ENCODE measurements at regions not wholly inside any gene's neighbourhood (a gene's known extent, or its start where the extent isn't known, plus 50 kb on each side); places are given as distances from the start of the nearest gene placed in this dataset.

DNA sequence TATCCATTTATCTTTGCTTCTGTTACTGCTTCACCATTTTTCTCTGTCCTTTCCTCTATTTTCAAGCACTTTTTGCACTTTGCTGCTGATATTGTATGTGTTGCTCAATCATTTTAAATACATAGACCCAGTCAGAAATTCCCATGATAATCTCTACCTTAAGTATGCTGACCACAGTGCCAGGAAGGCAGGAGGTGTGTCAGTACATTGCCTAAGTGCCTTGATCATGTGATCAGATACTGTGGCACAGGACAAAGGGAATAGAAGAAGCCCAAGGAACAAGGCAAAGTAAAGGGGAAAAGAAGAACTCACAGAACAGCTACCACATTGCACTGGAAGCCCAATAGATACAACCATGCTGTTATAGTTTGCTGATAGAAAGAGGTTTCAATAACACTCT lies 53.7 kb upstream of the CD36 start:
- Histone ChIP-seq H3K9me3 (no peaks in the 10 kb centered on the region), H3K36me3 (no peaks in the 10 kb centered on the region), H3K4me1 (ENCODE audit: insufficient read depth) (no peaks in the 10 kb centered on the region), H3K4me3 (no peak overlapping the region), H3K27ac (no peak overlapping the region), H3K27me3 (no peaks in the 10 kb centered on the region)
- intact Hi-C loops (cut with DNase I) = no loop called here
- DNase-seq = no peak
- TF ChIP-seq CTCF (IDR thresholded peaks at IDR 0.05) (no peak), POLR2A (IDR thresholded peaks at IDR 0.05) (no peak), EP300 (IDR thresholded peaks at IDR 0.05) (no peak)

GRCh38 chr7:80587538-80587937 lies 50.9 kb upstream of the CD36 start:
- H3K9me3 ChIP-seq = no peaks in the 10 kb centered on the region
- H3K27ac ChIP-seq = no peak overlapping the region
- intact Hi-C loops (cut with DNase I) = no loop called here
- H3K4me3 ChIP-seq = no peak overlapping the region
- no peaks in the 10 kb centered on the region for H3K4me1 ChIP-seq (ENCODE audit: insufficient read depth)
- H3K36me3 ChIP-seq = no peaks in the 10 kb centered on the region
- 75 to 82% (median 78%) methylated on average over 1 of the region's 1 CpG for WGBS, 3 donors
- no peak for DNase-seq
- no peaks in the 10 kb centered on the region for H3K27me3 ChIP-seq
- no peak for TF ChIP-seq EP300 (IDR thresholded peaks at IDR 0.05)
- no peak for TF ChIP-seq CTCF (IDR thresholded peaks at IDR 0.05)
- TF ChIP-seq POLR2A (IDR thresholded peaks at IDR 0.05) = no peak

GRCh38 chr7:80588591-80588990 lies 49.9 kb upstream of the CD36 start:
- Histone ChIP-seq H3K36me3 (no peaks in the 10 kb centered on the region), H3K27me3 (no peaks in the 10 kb centered on the region), H3K4me3 (no peak overlapping the region), H3K9me3 (no peaks in the 10 kb centered on the region), H3K27ac (no peak overlapping the region), H3K4me1 (ENCODE audit: insufficient read depth) (no peaks in the 10 kb centered on the region)
- no peak for DNase-seq
- WGBS, 3 donors = 93 to 97% (median 96%) methylated on average over 3 of the region's 3 CpGs
- TF ChIP-seq EP300 (IDR thresholded peaks at IDR 0.05) (no peak), CTCF (IDR thresholded peaks at IDR 0.05) (no peak), POLR2A (IDR thresholded peaks at IDR 0.05) (no peak)
- intact Hi-C loops (cut with DNase I) = no loop called here
